HepG2 (cell line): ENCODE measurements at regions not wholly inside any gene's neighbourhood (a gene's known extent, or its start where the extent isn't known, plus 50 kb on each side); places are given as distances from the start of the nearest gene placed in this dataset.

ENCODE experiments used
- ATAC-seq: fragments of 200-7000 bp; cut with Tn5 transposase; 3 replicates; pipeline ENCODE4 v1.9.1; 2020; ENCODE audit warnings: mild to moderate bottlenecking, moderate library complexity
- BruUV-seq: library from RNA; stranded (reverse); fragments of 400-500 nt; replicated peaks from 2 replicates; lab custom pipeline; 2021; lab: Mats Ljungman, UMichigan
- CTCF ChIA-PET: fragments of 300-600 bp; formaldehyde crosslinking; extraction: SDS; loops from one replicate; lab custom pipeline; 2021; ENCODE audit warnings: low total read pairs, inconsistent platforms, low intra/inter-chr PET ratio; lab: Yijun Ruan, JAX
- POLR2A ChIA-PET: fragments of 350-600 bp; sonication (Branson Sonifier 250); formaldehyde crosslinking; loops from one replicate; lab custom pipeline; 2020; ENCODE audit warnings: antibody characterized with exemption, inconsistent platforms; lab: Yijun Ruan, JAX
- DNase-seq: peaks from one replicate; pipeline ENCODE4 v3.0.0-alpha.2; 2015; ENCODE audit warnings: low spot score
- FAIRE-seq: peaks from 3 replicates; lab custom pipeline; 2011; peaks lifted over from hg19 to GRCh38; lab: Jason Lieb, UNC
- H2AFZ ChIP-seq: one replicate; pipeline ENCODE4 v1.6.1; 2011; ENCODE audit warnings: low read length, inconsistent platforms
- H3K27ac ChIP-seq: fragments of 300-600 bp; 3 replicates; pipeline ENCODE4 v1.8.0; 2011; ENCODE audit warnings: mixed run types, mild to moderate bottlenecking, mixed read lengths, low read length, inconsistent platforms; ENCODE audit not compliant: insufficient read depth; ENCODE audit errors: extremely low read length
- H3K27me3 ChIP-seq, 2 experiments: fragments of 200-600 bp in 1 of 2; 2 replicates in 1 of 2; 3 replicates in 1 of 2; pipeline versions ENCODE4 v1.6.0 to v1.8.0; 2011; ENCODE audit warnings: low read length in 2 of 2, mild to moderate bottlenecking in 2 of 2, moderate library complexity in 2 of 2, inconsistent platforms in 1 of 2; ENCODE audit not compliant: insufficient read depth in 2 of 2, control insufficient read depth in 1 of 2
- H3K36me3 ChIP-seq, 2 experiments: fragments of 200-600 bp in 1 of 2; replicated peaks in 1 of 2; 2 replicates in 1 of 2; 3 replicates in 1 of 2; pipeline versions ENCODE4 v1.5.1 to v1.8.0; 2011; ENCODE audit warnings: low read length in 2 of 2, inconsistent platforms in 1 of 2; ENCODE audit not compliant: insufficient read depth in 2 of 2, control insufficient read depth in 1 of 2
- H3K4me1 ChIP-seq: 2 replicates; pipeline ENCODE4 v1.5.1; 2012; ENCODE audit warnings: low read length, inconsistent platforms; ENCODE audit not compliant: insufficient read depth
- H3K4me2 ChIP-seq: 2 replicates; pipeline ENCODE4 v1.6.0; 2011; ENCODE audit warnings: low read depth, low read length, inconsistent platforms
- H3K4me3 ChIP-seq, 3 experiments: fragments of 200-600 bp in 1 of 3; sonication (generic), shearing (Covaris generic) in 1 of 3; replicated peaks in 1 of 3; 2 replicates each; pipeline ENCODE4 v1.5.1; 2011 to 2016; ENCODE audit warnings: low read length in 3 of 3, inconsistent platforms in 2 of 3, low read depth in 2 of 3, mild to moderate bottlenecking in 2 of 3, control low read depth in 1 of 3, mixed read lengths in 1 of 3; ENCODE audit not compliant: insufficient read depth in 1 of 3
- H3K79me2 ChIP-seq: one replicate; pipeline ENCODE4 v1.6.1; 2011; ENCODE audit warnings: low read length, inconsistent platforms; ENCODE audit not compliant: insufficient read depth
- H3K9ac ChIP-seq: 2 replicates; pipeline ENCODE4 v1.6.0; 2011; ENCODE audit warnings: mild to moderate bottlenecking, low read depth, low read length, inconsistent platforms; ENCODE audit not compliant: insufficient read depth
- H3K9me3 ChIP-seq: 2 replicates; pipeline ENCODE4 v1.5.1; 2012; ENCODE audit warnings: mild to moderate bottlenecking, low read length
- H4K20me1 ChIP-seq: 2 replicates; pipeline ENCODE4 v1.6.0; 2011; ENCODE audit warnings: inconsistent platforms, mild to moderate bottlenecking, low read length, moderate library complexity; ENCODE audit not compliant: insufficient read depth
- FIP1L1 ChIP-seq: fragments of 200-400 bp; formaldehyde crosslinking; IDR thresholded peaks from 2 replicates; pipeline ENCODE4 v1.6.1; 2018; ENCODE audit warnings: low read depth, mild to moderate bottlenecking, low read length, moderate library complexity, borderline replicate concordance; ENCODE audit not compliant: insufficient read depth
- HMG20A ChIP-seq: IDR thresholded peaks from 2 replicates; pipeline ENCODE4 v1.6.1; 2016; ENCODE audit warnings: borderline replicate concordance
- HNRNPUL1 ChIP-seq: fragments of 200-400 bp; formaldehyde crosslinking; IDR thresholded peaks from 2 replicates; pipeline ENCODE4 v1.6.1; 2017; ENCODE audit warnings: low read depth, mild to moderate bottlenecking, low read length, moderate library complexity
- MAZ ChIP-seq, 2 experiments: sonication (generic) in 1 of 2; formaldehyde crosslinking in 1 of 2; IDR thresholded peaks; 2 replicates each; pipeline versions ENCODE4 v1.5.0 to v1.6.1; 2012 to 2020; ENCODE audit warnings: low read depth in 2 of 2, mild to moderate bottlenecking in 2 of 2, borderline replicate concordance in 1 of 2, improper control_type of control experiment in 1 of 2, low read length in 1 of 2, missing genetic modification reagents in 1 of 2, moderate library complexity in 1 of 2
- SMYD3 ChIP-seq: sonication (generic); formaldehyde crosslinking; IDR thresholded peaks from 2 replicates; pipeline ENCODE4 v1.8.1; 2023; ENCODE audit warnings: mild to moderate bottlenecking, missing genetic modification reagents
- SRY ChIP-seq: sonication (generic); formaldehyde crosslinking; IDR thresholded peaks from 2 replicates; pipeline ENCODE4 v1.8.0; 2022; ENCODE audit warnings: mild to moderate bottlenecking, missing genetic modification reagents
- TGIF2 ChIP-seq: IDR thresholded peaks from 2 replicates; pipeline ENCODE4 v1.6.1; 2016; ENCODE audit warnings: control low read depth, missing compliant biosample characterization
- ZKSCAN5 ChIP-seq: sonication (generic); formaldehyde crosslinking; IDR thresholded peaks from 2 replicates; pipeline ENCODE4 v1.5.1; 2020; ENCODE audit warnings: mild to moderate bottlenecking, missing genetic modification reagents
- ZNF136 ChIP-seq: sonication (generic); formaldehyde crosslinking; IDR thresholded peaks from 2 replicates; pipeline ENCODE4 v1.8.1; 2022; ENCODE audit warnings: low read depth, mild to moderate bottlenecking, moderate library complexity, missing genetic modification reagents
- ZNF557 ChIP-seq: sonication (generic); formaldehyde crosslinking; IDR thresholded peaks from 2 replicates; pipeline ENCODE4 v1.4.0; 2020; ENCODE audit warnings: missing genetic modification reagents
- ZNF773 ChIP-seq: sonication (generic); formaldehyde crosslinking; IDR thresholded peaks from 2 replicates; pipeline ENCODE4 v1.4.0; 2020; ENCODE audit warnings: missing genetic modification reagents, borderline replicate concordance
- WGBS: methylation state at CpG from one replicate; pipeline ENCODE4 v1.1.6; 2017; ENCODE audit warnings: low lambda C conversion rate; 5-methylcytosine and 5-hydroxymethylcytosine counted together
- in situ Hi-C: cut with HindIII; loops from 2 replicates; pipeline ENCODE4 v1.10.0; 2017; ENCODE audit warnings: low pct_unique_long_range_greater_than_20kb; ENCODE audit not compliant: extremely low pct_ligation_motif_present
- intact Hi-C: fragments of 100-400 bp; cut with micrococcal nuclease; formaldehyde crosslinking; loops from one replicate; pipeline ENCODE4 v1.10.0; 2022; ENCODE audit not compliant: unreplicated experiment
- TF ChIP-seq, protein P1 (sequence below): sonication (generic); formaldehyde crosslinking; IDR thresholded peaks from 2 replicates; pipeline ENCODE4 v1.8.0; 2022; ENCODE audit warnings: mild to moderate bottlenecking, missing genetic modification reagents
- TF ChIP-seq, protein P2 (sequence below): sonication (generic); formaldehyde crosslinking; IDR thresholded peaks from 2 replicates; pipeline ENCODE4 v1.8.1; 2023; ENCODE audit warnings: missing genetic modification reagents, mild to moderate bottlenecking, borderline replicate concordance
- TF ChIP-seq, protein P3 (sequence below), 2 experiments: sonication (generic) in 1 of 2; formaldehyde crosslinking in 1 of 2; IDR thresholded peaks; 2 replicates each; pipeline versions ENCODE4 v1.4.0 to v1.6.1; 2018 to 2020; ENCODE audit warnings: missing genetic modification reagents in 2 of 2, borderline replicate concordance in 1 of 2, low read depth in 1 of 2, mild to moderate bottlenecking in 1 of 2, missing biosample characterization in 1 of 2

DNA sequence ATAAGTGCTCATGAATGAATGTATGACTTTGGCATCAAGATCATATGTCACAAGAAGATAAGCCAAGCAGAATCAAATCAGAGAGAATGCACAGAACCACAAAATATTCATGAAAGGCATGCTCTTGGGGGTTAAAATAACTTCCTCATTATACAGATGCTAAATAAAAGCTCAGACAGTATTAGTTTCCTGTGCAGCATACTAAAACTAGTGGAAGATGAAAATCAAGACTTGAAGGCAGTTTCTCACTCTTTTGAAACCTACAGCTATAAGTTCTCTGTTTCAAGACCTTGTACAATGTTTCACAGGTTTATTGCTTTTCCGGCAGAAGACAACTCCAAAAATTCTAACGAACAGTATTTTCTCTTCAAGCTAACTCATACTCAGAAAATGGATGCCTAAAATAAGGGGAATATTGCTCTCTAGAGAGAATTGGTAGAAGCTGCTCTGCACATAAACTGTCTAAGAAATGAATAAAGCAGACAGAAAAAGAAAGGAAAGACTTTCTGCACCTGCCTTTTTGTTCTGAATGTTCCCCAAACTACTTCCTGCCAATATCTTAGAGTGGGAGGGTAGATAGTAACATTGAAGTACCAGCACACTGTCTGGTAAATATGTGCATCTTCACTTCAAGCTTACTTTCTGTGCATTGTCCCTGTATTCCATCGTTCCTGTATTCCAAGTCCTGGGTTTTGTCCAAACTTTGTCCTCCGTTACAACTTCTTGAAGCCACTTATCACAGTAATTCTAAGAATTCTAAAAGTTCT, 639.4 kb upstream of the FAT3 start:
- intact Hi-C loops (no loop called here), in situ Hi-C loops (no loop called here)
- Histone ChIP-seq H3K27me3 (no peaks in the 10 kb centered on the region), H3K4me3 (no peak overlapping the region), H4K20me1 (no peaks in the 10 kb centered on the region), H2AFZ (no peak overlapping the region), H3K36me3 (no peaks in the 10 kb centered on the region), H3K4me2 (no peak overlapping the region), H3K79me2 (no peaks in the 10 kb centered on the region), H3K9ac (no peak overlapping the region), H3K27ac (no peak overlapping the region), H3K4me1 (no peaks in the 10 kb centered on the region), H3K9me3 (peaks cover 52% of the 10 kb centered on the region)
- no peak for FAIRE-seq
- no TSS peak for BruUV-seq
- no peak for ATAC-seq
- POLR2A ChIA-PET, result no interaction called here
- CTCF ChIA-PET, result no interaction called here
- 30% methylated on average over 4 of the region's 4 CpGs for WGBS
- no peak for DNase-seq
- TF ChIP-seq ZNF136 (CRISPR knock-in tag) (no peak), ZNF557 (no peak), ZNF773 (no peak), MAZ (IDR thresholded peaks at IDR 0.05; ENCODE audit: borderline replicate concordance, low read depth, low read length) (no peak), MAZ (CRISPR knock-in tag; IDR thresholded peaks at IDR 0.05; ENCODE audit: low read depth) (no peak), SMYD3 (no peak)

DNA sequence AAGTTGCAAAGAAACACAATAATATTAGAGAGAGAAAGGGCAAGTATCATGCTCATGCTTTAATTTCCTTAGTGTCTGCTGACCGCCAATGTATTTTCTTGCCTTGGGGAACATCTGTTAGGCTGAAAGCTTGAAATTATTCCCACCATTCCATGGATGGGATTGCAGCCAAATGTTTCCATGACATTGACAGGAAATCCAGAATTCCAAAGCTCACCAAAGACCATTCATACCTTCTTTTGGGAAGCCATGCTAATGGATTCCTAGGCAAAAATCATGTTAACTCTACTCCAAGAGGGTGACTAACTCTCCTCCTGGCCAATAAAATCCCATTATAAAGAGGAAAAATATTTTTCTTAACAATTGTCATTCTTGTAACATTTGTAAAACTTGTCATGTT, 661.4 kb upstream of the FAT3 start:
- BruUV-seq, result no TSS peak
- Histone ChIP-seq H3K27ac (no peak overlapping the region), H3K4me2 (no peak overlapping the region), H3K36me3 (no peaks in the 10 kb centered on the region), H3K9me3 (peaks cover 53% of the 10 kb centered on the region), H3K4me3 (no peak overlapping the region), H3K9ac (no peak overlapping the region), H3K4me1 (no peaks in the 10 kb centered on the region), H3K27me3 (no peaks in the 10 kb centered on the region), H3K79me2 (no peaks in the 10 kb centered on the region), H2AFZ (no peak overlapping the region), H4K20me1 (no peaks in the 10 kb centered on the region)
- intact Hi-C loops (no loop called here), in situ Hi-C loops (no loop called here)
- CTCF ChIA-PET, result no interaction called here
- POLR2A ChIA-PET, result no interaction called here
- DNase-seq (no peak), ATAC-seq (no peak), FAIRE-seq (no peak)
- 8% methylated on average over 1 of the region's 1 CpG for WGBS
- TF ChIP-seq SRY (CRISPR knock-in tag) (no peak), TGIF2 (CRISPR knock-in tag) (no peak), FIP1L1 (no peak), HNRNPUL1 (no peak), ZKSCAN5 (CRISPR knock-in tag) (no peak), HMG20A (no peak)
- TF ChIP-seq, protein P1, sequence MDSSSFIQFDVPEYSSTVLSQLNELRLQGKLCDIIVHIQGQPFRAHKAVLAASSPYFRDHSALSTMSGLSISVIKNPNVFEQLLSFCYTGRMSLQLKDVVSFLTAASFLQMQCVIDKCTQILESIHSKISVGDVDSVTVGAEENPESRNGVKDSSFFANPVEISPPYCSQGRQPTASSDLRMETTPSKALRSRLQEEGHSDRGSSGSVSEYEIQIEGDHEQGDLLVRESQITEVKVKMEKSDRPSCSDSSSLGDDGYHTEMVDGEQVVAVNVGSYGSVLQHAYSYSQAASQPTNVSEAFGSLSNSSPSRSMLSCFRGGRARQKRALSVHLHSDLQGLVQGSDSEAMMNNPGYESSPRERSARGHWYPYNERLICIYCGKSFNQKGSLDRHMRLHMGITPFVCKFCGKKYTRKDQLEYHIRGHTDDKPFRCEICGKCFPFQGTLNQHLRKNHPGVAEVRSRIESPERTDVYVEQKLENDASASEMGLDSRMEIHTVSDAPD (CRISPR knock-in tag), result no peak
- TF ChIP-seq, protein P2, sequence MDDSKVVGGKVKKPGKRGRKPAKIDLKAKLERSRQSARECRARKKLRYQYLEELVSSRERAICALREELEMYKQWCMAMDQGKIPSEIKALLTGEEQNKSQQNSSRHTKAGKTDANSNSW (CRISPR knock-in tag), result no peak
- TF ChIP-seq, protein P3, sequence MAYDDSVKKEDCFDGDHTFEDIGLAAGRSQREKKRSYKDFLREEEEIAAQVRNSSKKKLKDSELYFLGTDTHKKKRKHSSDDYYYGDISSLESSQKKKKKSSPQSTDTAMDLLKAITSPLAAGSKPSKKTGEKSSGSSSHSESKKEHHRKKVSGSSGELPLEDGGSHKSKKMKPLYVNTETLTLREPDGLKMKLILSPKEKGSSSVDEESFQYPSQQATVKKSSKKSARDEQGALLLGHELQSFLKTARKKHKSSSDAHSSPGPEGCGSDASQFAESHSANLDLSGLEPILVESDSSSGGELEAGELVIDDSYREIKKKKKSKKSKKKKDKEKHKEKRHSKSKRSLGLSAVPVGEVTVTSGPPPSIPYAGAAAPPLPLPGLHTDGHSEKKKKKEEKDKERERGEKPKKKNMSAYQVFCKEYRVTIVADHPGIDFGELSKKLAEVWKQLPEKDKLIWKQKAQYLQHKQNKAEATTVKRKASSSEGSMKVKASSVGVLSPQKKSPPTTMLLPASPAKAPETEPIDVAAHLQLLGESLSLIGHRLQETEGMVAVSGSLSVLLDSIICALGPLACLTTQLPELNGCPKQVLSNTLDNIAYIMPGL (CRISPR knock-in tag; IDR thresholded peaks at IDR 0.05; ENCODE audit: borderline replicate concordance in 1 of 2, low read depth in 1 of 2), result no peak
